ENCODE measurements at regions not wholly inside any gene's neighbourhood (a gene's known extent, or its start where the extent isn't known, plus 50 kb on each side); places are given as distances from the start of the nearest gene placed in this dataset.

DNA sequence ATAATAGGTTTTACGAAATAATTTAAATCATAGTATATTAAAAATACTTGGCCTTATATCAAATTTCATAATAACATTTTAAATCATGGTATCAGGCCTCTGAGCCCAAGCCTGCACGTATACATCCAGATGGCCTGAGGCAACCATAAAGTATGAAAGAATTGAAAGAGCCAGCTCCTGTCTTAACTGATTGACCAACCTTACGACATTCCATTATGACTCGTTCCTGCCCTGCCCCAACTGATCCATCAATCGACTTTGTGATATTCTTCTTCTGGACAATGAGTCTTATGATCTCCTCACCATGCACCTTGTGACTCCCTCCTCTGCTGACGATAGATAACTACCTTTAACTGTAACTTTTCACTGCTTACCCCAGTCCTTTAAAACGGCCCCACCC lies 545.0 kb downstream of the MTRR start:
- Histone ChIP-seq H3K27me3 (no peaks in the 10 kb centered on the region), H3K4me1 (no peaks in the 10 kb centered on the region), H3K9me3 (no peaks in the 10 kb centered on the region), H3K36me3 (no peaks in the 10 kb centered on the region), H3K4me3 (ENCODE audit: low read depth, low read length) (no peak overlapping the region)
- TF ChIP-seq, protein P1, sequence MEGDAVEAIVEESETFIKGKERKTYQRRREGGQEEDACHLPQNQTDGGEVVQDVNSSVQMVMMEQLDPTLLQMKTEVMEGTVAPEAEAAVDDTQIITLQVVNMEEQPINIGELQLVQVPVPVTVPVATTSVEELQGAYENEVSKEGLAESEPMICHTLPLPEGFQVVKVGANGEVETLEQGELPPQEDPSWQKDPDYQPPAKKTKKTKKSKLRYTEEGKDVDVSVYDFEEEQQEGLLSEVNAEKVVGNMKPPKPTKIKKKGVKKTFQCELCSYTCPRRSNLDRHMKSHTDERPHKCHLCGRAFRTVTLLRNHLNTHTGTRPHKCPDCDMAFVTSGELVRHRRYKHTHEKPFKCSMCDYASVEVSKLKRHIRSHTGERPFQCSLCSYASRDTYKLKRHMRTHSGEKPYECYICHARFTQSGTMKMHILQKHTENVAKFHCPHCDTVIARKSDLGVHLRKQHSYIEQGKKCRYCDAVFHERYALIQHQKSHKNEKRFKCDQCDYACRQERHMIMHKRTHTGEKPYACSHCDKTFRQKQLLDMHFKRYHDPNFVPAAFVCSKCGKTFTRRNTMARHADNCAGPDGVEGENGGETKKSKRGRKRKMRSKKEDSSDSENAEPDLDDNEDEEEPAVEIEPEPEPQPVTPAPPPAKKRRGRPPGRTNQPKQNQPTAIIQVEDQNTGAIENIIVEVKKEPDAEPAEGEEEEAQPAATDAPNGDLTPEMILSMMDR (IDR thresholded peaks at IDR 0.05; ENCODE audit: low read depth, low read length): no peak
- no peak for DNase-seq

DNA sequence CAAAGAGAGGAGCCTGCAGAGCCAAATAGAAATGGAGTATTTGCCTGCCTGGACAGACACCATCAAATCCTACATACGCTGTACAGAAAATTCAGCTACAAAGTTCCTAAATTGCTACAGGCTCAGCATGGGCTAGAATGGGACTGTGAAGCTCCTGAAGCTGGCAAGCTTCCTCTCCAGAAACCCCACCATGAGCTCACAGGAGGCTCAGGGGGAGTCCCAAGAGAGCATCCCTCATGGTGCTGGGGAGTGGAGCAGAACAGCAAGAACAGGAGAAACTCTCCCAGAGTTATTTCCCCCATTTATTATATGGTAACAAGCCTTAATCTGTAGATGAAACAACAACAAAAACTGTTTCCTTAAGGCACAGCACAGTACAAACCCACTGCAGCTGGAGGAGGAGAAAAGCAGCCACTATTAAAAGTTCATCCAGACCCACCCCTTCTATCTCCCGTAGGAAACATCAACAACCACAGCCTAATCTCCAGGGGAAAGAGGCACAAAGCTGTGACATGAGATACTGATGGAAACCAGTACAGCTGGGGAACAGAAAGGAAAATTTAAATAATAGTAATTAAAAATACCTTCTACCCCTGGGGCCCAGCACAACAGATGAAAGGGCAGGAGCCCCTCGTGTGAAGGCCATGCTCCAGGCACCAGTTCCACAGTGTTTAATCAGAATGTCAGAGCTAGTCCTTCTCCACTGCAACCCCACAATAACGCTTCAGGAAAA lies 548.5 kb downstream of the MTRR start:
- no peak for DNase-seq
- H3K36me3 ChIP-seq: no peaks in the 10 kb centered on the region
- H3K27me3 ChIP-seq: no peaks in the 10 kb centered on the region
- no peaks in the 10 kb centered on the region for H3K4me1 ChIP-seq
- no peaks in the 10 kb centered on the region for H3K9me3 ChIP-seq
- TF ChIP-seq, protein P1 (IDR thresholded peaks at IDR 0.05; ENCODE audit: low read depth, low read length): no peak
- no peak overlapping the region for H3K4me3 ChIP-seq (ENCODE audit: low read depth, low read length)

GRCh38 chr5:8418049-8418426 lies 549.1 kb downstream of the MTRR start:
- no peaks in the 10 kb centered on the region for H3K36me3 ChIP-seq
- no peak overlapping the region for H3K4me3 ChIP-seq (ENCODE audit: low read depth, low read length)
- H3K9me3 ChIP-seq: no peaks in the 10 kb centered on the region
- TF ChIP-seq, protein P1 (IDR thresholded peaks at IDR 0.05; ENCODE audit: low read depth, low read length): no peak
- no peaks in the 10 kb centered on the region for H3K4me1 ChIP-seq
- no peak for DNase-seq
- H3K27me3 ChIP-seq: no peaks in the 10 kb centered on the region

DNA sequence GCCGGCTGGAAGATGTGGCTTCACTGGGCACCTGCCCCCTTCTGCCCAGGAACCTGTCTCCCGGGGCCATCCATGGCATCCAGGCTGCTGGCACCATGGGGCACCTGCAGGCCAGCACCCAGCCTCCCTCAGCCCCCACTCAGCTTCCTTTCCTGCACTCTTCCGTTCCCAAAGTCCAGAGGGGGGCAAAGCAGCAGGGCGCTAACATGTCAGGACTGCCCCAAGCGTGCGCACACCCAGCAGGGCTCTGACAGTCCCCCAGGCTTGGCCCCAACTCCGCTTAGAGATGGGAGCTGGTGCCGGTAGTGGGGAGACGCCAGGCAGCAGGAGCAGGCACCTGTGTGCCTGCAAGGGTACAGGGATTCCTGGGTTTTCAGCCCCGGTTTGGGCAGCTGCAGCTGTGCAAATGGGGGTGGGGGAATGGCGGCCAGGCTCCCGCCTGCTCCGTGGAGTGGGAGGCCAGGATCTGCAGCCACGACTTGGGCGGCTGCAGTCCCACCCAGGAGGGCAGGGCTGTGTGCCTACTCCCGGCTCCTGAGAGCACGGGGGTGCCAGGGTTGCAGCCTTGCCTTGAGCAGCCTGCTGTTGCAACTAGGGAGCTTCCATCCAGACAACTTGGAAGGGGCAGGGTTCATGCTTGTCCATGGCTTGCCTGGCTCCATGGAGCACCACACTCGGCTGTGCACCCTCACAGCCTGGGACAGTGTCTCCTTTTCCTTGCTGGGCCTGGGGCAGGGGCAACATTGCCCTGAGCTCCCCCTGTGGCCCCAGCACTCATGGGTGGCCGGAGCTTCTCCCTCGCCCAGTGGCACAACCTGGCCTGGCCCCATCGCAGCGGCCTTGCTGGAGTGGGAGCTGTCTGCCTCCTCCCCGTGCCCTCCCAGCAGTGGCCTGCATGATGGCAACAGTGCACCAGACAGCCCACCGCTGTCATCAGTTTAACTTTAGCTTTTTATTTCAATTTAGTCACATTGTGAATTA lies 561.1 kb downstream of the MTRR start:
- H3K36me3 ChIP-seq: no peaks in the 10 kb centered on the region
- H3K4me3 ChIP-seq (ENCODE audit: low read depth, low read length): no peak overlapping the region
- H3K27me3 ChIP-seq: no peaks in the 10 kb centered on the region
- no peaks in the 10 kb centered on the region for H3K4me1 ChIP-seq
- no peak for DNase-seq
- TF ChIP-seq, protein P1 (IDR thresholded peaks at IDR 0.05; ENCODE audit: low read depth, low read length): no peak
- no peaks in the 10 kb centered on the region for H3K9me3 ChIP-seq

DNA sequence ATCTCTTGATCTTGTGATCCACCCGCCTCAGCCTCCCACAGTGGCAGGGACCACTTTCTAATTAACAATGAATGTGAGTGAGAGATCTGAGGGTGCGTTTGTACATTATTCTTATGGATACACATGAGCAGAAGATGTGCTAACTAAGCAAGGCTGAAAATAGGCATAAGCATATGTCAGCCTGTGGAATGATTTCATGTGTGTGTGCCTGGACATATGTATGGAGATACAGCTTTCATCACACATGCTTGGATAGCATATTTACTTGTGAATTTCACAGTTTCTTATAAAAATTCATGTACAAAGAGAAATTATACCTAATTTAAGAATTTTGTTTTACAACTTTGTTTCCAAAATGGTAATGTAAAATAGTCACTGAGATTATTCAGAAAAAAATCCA lies 565.6 kb downstream of the MTRR start:
- Histone ChIP-seq H3K4me1 (no peaks in the 10 kb centered on the region), H3K36me3 (no peaks in the 10 kb centered on the region), H3K27me3 (no peaks in the 10 kb centered on the region), H3K4me3 (ENCODE audit: low read depth, low read length) (no peak overlapping the region), H3K9me3 (no peaks in the 10 kb centered on the region)
- TF ChIP-seq, protein P1 (IDR thresholded peaks at IDR 0.05; ENCODE audit: low read depth, low read length): no peak
- DNase-seq: no peak

DNA sequence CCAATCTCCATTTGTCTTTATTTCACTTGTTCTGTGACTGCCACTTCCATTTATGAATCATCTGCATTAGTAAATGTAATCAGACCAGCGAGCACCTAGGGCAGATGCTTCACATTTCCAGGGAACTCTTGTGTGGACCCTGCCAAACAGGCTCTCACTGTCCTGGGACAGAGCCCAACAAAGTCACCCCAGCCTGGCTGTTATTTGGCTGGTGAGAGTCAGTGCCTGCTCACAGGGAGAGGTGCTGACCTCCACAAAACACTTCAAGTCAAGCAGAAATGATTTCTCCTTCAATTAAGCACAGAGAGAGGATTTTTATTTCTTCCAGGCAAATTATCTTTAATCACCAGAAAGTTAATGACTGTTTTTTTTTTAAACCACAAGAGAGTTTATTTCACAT lies 568.0 kb downstream of the MTRR start:
- Histone ChIP-seq H3K9me3 (no peaks in the 10 kb centered on the region), H3K4me1 (no peaks in the 10 kb centered on the region), H3K4me3 (ENCODE audit: low read depth, low read length) (no peak overlapping the region), H3K27me3 (no peaks in the 10 kb centered on the region), H3K36me3 (no peaks in the 10 kb centered on the region)
- TF ChIP-seq, protein P1 (IDR thresholded peaks at IDR 0.05; ENCODE audit: low read depth, low read length): no peak
- no peak for DNase-seq
